Kasumi-1 (cell line): ENCODE measurements at regions not wholly inside any gene's neighbourhood (a gene's known extent, or its start where the extent isn't known, plus 50 kb on each side); places are given as distances from the start of the nearest gene placed in this dataset.

ENCODE experiments used
- DNase-seq, 2 experiments: peaks; one replicate each; lab custom pipeline; 2025; lab: John Stamatoyannopoulos, UW

- DNase-seq: no peak
Measured at GRCh38 chr3:68163062-68163461, 508.6 kb upstream of the SUCLG2 start.

GRCh38 chr3:68162644-68163043 lies 508.2 kb upstream of the SUCLG2 start:
- no peak for DNase-seq

GRCh38 chr3:68151359-68151758 lies 496.9 kb upstream of the SUCLG2 start:
- DNase-seq: no peak

- DNase-seq: no peak
Measured at GRCh38 chr3:68148447-68148846, 494.0 kb upstream of the SUCLG2 start.

GRCh38 chr3:68142441-68142840 lies 488.0 kb upstream of the SUCLG2 start:
- no peak for DNase-seq

GRCh38 chr3:68139897-68140296 lies 485.5 kb upstream of the SUCLG2 start:
- DNase-seq: no peak

GRCh38 chr3:68136411-68136810 lies 482.0 kb upstream of the SUCLG2 start:
- DNase-seq: no peak

- DNase-seq: no peak
Measured at GRCh38 chr3:68135067-68135466, 480.7 kb upstream of the SUCLG2 start.

GRCh38 chr3:68129065-68129464 lies 474.7 kb upstream of the SUCLG2 start:
- no peak for DNase-seq

GRCh38 chr3:68123231-68123630 lies 468.8 kb upstream of the SUCLG2 start:
- DNase-seq: no peak

GRCh38 chr3:68121287-68121686 lies 466.9 kb upstream of the SUCLG2 start:
- no peak for DNase-seq

- no peak for DNase-seq
Measured at GRCh38 chr3:68116580-68116979, 462.2 kb upstream of the SUCLG2 start.

GRCh38 chr3:68103811-68104210 lies 449.4 kb upstream of the SUCLG2 start:
- DNase-seq: no peak

- DNase-seq: no peak
Measured at GRCh38 chr3:68090571-68090970, 436.2 kb upstream of the SUCLG2 start.

- DNase-seq: no peak
Measured at GRCh38 chr3:68089572-68090011, 435.2 kb upstream of the SUCLG2 start.

GRCh38 chr3:68088636-68089035 lies 434.2 kb upstream of the SUCLG2 start:
- no peak for DNase-seq

GRCh38 chr3:68088216-68088615 lies 433.8 kb upstream of the SUCLG2 start:
- no peak for DNase-seq

GRCh38 chr3:68072062-68072461 lies 417.6 kb upstream of the SUCLG2 start:
- no peak for DNase-seq

GRCh38 chr3:68070186-68070585 lies 415.8 kb upstream of the SUCLG2 start:
- DNase-seq: no peak

GRCh38 chr3:68067314-68067713 lies 412.9 kb upstream of the SUCLG2 start:
- DNase-seq: no peak

GRCh38 chr3:68062926-68063325 lies 408.5 kb upstream of the SUCLG2 start:
- no peak for DNase-seq

- no peak for DNase-seq
Measured at GRCh38 chr3:68060910-68061309, 406.5 kb upstream of the SUCLG2 start.

- DNase-seq: no peak
Measured at GRCh38 chr3:68060191-68060590, 405.8 kb upstream of the SUCLG2 start.

- DNase-seq: no peak
Measured at GRCh38 chr3:68059628-68060152, 405.3 kb upstream of the SUCLG2 start.
